Loucy (cell line): ENCODE measurements at regions not wholly inside any gene's neighbourhood (a gene's known extent, or its start where the extent isn't known, plus 50 kb on each side); places are given as distances from the start of the nearest gene placed in this dataset.

ENCODE experiments used
- EZH2phosphoT487 ChIP-seq: fragments of 200-600 bp; IDR thresholded peaks from 2 replicates; pipeline ENCODE4 v1.6.1; 2018; ENCODE audit warnings: antibody characterized with exemption, mild to moderate bottlenecking, moderate library complexity, borderline replicate concordance
- TF ChIP-seq, protein P1 (sequence below): fragments of 200-600 bp; sonication (generic); conservative IDR thresholded peaks from 2 replicates; pipeline ENCODE4 v1.5.1; 2014; ENCODE audit warnings: mild to moderate bottlenecking, antibody characterized with exemption, low read length

DNA sequence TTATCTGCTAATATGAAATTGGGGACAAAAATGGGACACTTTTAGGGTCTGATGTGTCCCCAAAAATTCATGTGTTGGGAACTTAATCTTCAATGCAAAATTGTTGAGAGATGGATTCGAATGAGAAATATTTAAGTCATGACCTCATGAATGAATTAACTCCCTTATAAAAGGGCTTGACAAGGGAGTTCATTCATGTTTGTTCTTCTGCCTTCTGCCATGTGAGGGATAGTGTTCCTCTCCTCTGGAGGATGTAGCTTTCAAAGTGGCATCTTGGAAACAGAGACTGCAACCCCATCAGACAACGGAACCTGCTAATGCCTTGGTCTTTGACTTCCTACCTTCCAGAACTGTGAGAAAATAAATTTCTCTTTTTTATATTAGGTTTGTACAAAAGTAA lies 89.2 kb upstream of the LINC00305 start:
- TF ChIP-seq, protein P1, sequence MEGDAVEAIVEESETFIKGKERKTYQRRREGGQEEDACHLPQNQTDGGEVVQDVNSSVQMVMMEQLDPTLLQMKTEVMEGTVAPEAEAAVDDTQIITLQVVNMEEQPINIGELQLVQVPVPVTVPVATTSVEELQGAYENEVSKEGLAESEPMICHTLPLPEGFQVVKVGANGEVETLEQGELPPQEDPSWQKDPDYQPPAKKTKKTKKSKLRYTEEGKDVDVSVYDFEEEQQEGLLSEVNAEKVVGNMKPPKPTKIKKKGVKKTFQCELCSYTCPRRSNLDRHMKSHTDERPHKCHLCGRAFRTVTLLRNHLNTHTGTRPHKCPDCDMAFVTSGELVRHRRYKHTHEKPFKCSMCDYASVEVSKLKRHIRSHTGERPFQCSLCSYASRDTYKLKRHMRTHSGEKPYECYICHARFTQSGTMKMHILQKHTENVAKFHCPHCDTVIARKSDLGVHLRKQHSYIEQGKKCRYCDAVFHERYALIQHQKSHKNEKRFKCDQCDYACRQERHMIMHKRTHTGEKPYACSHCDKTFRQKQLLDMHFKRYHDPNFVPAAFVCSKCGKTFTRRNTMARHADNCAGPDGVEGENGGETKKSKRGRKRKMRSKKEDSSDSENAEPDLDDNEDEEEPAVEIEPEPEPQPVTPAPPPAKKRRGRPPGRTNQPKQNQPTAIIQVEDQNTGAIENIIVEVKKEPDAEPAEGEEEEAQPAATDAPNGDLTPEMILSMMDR = no peak
- no peak for TF ChIP-seq EZH2phosphoT487
